GM19239 (cell line): ENCODE measurements at regions not wholly inside any gene's neighbourhood (a gene's known extent, or its start where the extent isn't known, plus 50 kb on each side); places are given as distances from the start of the nearest gene placed in this dataset.

ENCODE experiments used
- DNase-seq: peaks from one replicate; pipeline ENCODE4 v3.0.0; 2011; ENCODE audit warnings: low spot score; ENCODE audit not compliant: insufficient read length
- FAIRE-seq: peaks from 2 replicates; lab custom pipeline; 2011; peaks lifted over from hg19 to GRCh38; lab: Jason Lieb, UNC

GRCh38 chr5:6202149-6202967, 176.0 kb downstream of the MED10 start:
- FAIRE-seq, result no peak
- no peak for DNase-seq

GRCh38 chr5:6201631-6202030, 176.7 kb downstream of the MED10 start:
- FAIRE-seq (no peak), DNase-seq (no peak)

- DNase-seq, result no peak
- no peak for FAIRE-seq
Observed at GRCh38 chr5:6198531-6198930, 179.8 kb downstream of the MED10 start.

GRCh38 chr5:6197427-6197826, 180.9 kb downstream of the MED10 start:
- no peak for DNase-seq
- FAIRE-seq, result no peak

GRCh38 chr5:6195711-6196358, 182.5 kb downstream of the MED10 start:
- no peak for FAIRE-seq
- no peak for DNase-seq

- FAIRE-seq, result no peak
- no peak for DNase-seq
Observed at GRCh38 chr5:6194906-6195612, 183.3 kb downstream of the MED10 start.

- FAIRE-seq, result no peak
- no peak for DNase-seq
Observed at GRCh38 chr5:6194261-6194875, 184.0 kb downstream of the MED10 start.

GRCh38 chr5:6193310-6193709, 185.0 kb downstream of the MED10 start:
- DNase-seq (no peak), FAIRE-seq (no peak)

- FAIRE-seq (no peak), DNase-seq (no peak)
Observed at GRCh38 chr5:6190838-6191237, 187.5 kb downstream of the MED10 start.

GRCh38 chr5:6188976-6189375, 189.4 kb downstream of the MED10 start:
- FAIRE-seq (no peak), DNase-seq (no peak)

- FAIRE-seq, result peak; percentile 21
- DNase-seq, result peak; percentile 36
Observed at GRCh38 chr5:6188344-6188743, 190.0 kb downstream of the MED10 start.

GRCh38 chr5:6187501-6187900, 190.8 kb downstream of the MED10 start:
- FAIRE-seq, result no peak
- no peak for DNase-seq

- no peak for DNase-seq
- FAIRE-seq, result no peak
Observed at GRCh38 chr5:6185574-6185973, 192.8 kb downstream of the MED10 start.

- FAIRE-seq, result no peak
Observed at GRCh38 chr5:6184481-6184880, 193.9 kb downstream of the MED10 start.

GRCh38 chr5:6183391-6184390, 194.7 kb downstream of the MED10 start:
- no peak for DNase-seq
- FAIRE-seq, result no peak

More at GRCh38 chr5:6184481-6184880, 193.9 kb downstream of the MED10 start:
- DNase-seq, result no peak

GRCh38 chr5:6182271-6182815, 196.0 kb downstream of the MED10 start:
- no peak for FAIRE-seq

GRCh38 chr5:6181871-6182270, 196.5 kb downstream of the MED10 start:
- DNase-seq (no peak), FAIRE-seq (no peak)

More at GRCh38 chr5:6182271-6182815, 196.0 kb downstream of the MED10 start:
- no peak for DNase-seq

GRCh38 chr5:6181147-6181729, 197.1 kb downstream of the MED10 start:
- DNase-seq, result no peak
- FAIRE-seq, result no peak
